Vagina (tissue), 2 donors: ENCODE measurements at regions not wholly inside any gene's neighbourhood (a gene's known extent, or its start where the extent isn't known, plus 50 kb on each side); places are given as distances from the start of the nearest gene placed in this dataset.

Experiments
- DNase-seq, 2 donors: peaks; one replicate each; pipeline ENCODE4 v3.0.0-alpha.2; 2017; ENCODE audit errors: extremely low spot score in 2 of 2
- H3K27ac ChIP-seq: fragments of 200-600 bp; sonication (generic); one replicate; pipeline ENCODE4 v1.5.1; 2019
- H3K27me3 ChIP-seq: fragments of 200-600 bp; sonication (generic); one replicate; pipeline ENCODE4 v1.5.1; 2019
- H3K36me3 ChIP-seq, 2 donors: fragments of 200-600 bp; sonication (generic); one replicate each; pipeline ENCODE4 v1.5.1; 2017 to 2019
- H3K4me1 ChIP-seq: fragments of 200-600 bp; sonication (generic); one replicate; pipeline ENCODE4 v1.5.1; 2019
- H3K4me3 ChIP-seq, 2 donors: fragments of 200-600 bp; sonication (generic); 1 replicate in 1 of 2; 2 replicates in 1 of 2; pipeline ENCODE4 v1.5.1; 2016 to 2019
- H3K9me3 ChIP-seq: fragments of 200-600 bp; sonication (generic); one replicate; pipeline ENCODE4 v1.5.1; 2019
- POLR2A ChIP-seq, 2 donors: fragments of 450-650 bp; IDR thresholded peaks; one replicate each; pipeline ENCODE4 v1.6.1; 2017; ENCODE audit warnings: antibody characterized with exemption in 2 of 2, mild to moderate bottlenecking in 2 of 2, moderate library complexity in 2 of 2
- POLR2AphosphoS5 ChIP-seq, 2 donors: sonication (generic); formaldehyde crosslinking; IDR thresholded peaks; one replicate each; pipeline ENCODE4 v1.9.0; 2017; ENCODE audit warnings: antibody characterized with exemption in 2 of 2, mild to moderate bottlenecking in 2 of 2, low read depth in 1 of 2; ENCODE audit not compliant: insufficient read depth in 1 of 2
- intact Hi-C: fragments of 100-400 bp; cut with DNase I; formaldehyde crosslinking; loops from one replicate; pipeline ENCODE4 v1.15.1; 2023
- TF ChIP-seq, protein P1 (sequence below), 3 experiments: fragments of 450-650 bp in 2 of 3; fragments of 200-600 bp in 1 of 3; sonication (generic) in 1 of 3; IDR thresholded peaks; one replicate each; pipeline ENCODE4 v1.5.1; 2017 to 2019; ENCODE audit warnings: antibody characterized with exemption in 3 of 3, mild to moderate bottlenecking in 2 of 3, moderate library complexity in 2 of 3

DNA sequence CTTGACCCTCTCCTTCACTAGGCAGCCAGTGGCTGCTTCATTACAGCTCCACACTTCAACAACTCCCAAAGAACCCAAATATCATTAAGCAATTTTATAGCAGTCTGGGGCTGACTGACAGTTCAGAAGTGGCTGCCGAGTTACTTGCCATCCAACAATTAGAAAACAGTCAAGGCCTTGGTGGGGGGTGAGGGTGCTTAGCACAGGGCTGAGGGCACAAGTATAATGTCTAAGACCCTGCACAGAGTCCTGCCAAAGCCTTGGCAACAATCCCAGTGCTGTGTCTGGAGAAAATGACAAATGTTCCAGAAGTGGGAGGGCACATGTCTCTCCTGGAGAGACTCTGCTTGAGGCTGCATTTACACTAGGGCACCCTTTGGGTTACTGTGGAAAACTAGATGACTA, 71.1 kb downstream of the CXCL12 start:
- Histone ChIP-seq H3K9me3 (no peaks in the 10 kb centered on the region), H3K4me3 (no peak overlapping the region), H3K27ac (no peak overlapping the region), H3K4me1 (peaks cover 31% of the 10 kb centered on the region), H3K36me3 (no peaks in the 10 kb centered on the region), H3K27me3 (no peaks in the 10 kb centered on the region)
- peak in 1 of 2 donors; percentile 64 for DNase-seq
- no peak for TF ChIP-seq POLR2AphosphoS5 (IDR thresholded peaks at IDR 0.05; ENCODE audit: insufficient read depth in 1 of 2, low read depth in 1 of 2)
- TF ChIP-seq POLR2A (IDR thresholded peaks at IDR 0.05): no peak
- TF ChIP-seq, protein P1, sequence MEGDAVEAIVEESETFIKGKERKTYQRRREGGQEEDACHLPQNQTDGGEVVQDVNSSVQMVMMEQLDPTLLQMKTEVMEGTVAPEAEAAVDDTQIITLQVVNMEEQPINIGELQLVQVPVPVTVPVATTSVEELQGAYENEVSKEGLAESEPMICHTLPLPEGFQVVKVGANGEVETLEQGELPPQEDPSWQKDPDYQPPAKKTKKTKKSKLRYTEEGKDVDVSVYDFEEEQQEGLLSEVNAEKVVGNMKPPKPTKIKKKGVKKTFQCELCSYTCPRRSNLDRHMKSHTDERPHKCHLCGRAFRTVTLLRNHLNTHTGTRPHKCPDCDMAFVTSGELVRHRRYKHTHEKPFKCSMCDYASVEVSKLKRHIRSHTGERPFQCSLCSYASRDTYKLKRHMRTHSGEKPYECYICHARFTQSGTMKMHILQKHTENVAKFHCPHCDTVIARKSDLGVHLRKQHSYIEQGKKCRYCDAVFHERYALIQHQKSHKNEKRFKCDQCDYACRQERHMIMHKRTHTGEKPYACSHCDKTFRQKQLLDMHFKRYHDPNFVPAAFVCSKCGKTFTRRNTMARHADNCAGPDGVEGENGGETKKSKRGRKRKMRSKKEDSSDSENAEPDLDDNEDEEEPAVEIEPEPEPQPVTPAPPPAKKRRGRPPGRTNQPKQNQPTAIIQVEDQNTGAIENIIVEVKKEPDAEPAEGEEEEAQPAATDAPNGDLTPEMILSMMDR (IDR thresholded peaks at IDR 0.05): no peak
- intact Hi-C loops: loop anchor here (5.0 kb wide), 2 partner anchors 69 to 631 kb away; no protein-coding TSS in a partner anchor

DNA sequence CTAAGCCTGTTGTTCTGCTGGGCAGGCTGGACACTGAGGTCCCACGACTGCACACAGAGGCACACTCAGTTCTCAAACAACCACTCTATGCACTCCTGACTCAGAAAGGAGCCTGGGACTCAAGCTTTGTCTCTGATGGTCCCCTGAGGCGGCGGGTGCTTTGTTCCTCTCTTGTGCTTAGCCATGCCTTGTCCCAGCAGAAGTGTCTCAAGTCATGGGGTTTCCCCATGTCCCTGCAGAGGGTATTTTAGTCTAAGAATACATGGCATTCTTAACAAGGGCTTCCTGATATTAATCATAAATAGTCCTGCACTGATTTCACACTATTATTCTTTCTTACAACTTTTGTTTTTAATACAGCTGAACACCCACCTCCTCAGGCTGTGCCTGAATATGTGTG, 72.5 kb downstream of the CXCL12 start:
- intact Hi-C loops: loop anchor here (5.0 kb wide), 2 partner anchors 70 to 630 kb away; no protein-coding TSS in a partner anchor
- Histone ChIP-seq H3K4me1 (peaks cover 31% of the 10 kb centered on the region), H3K27me3 (no peaks in the 10 kb centered on the region), H3K27ac (no peak overlapping the region), H3K36me3 (no peaks in the 10 kb centered on the region), H3K4me3 (no peak overlapping the region), H3K9me3 (no peaks in the 10 kb centered on the region)
- TF ChIP-seq POLR2A (IDR thresholded peaks at IDR 0.05): no peak
- no peak for TF ChIP-seq POLR2AphosphoS5 (IDR thresholded peaks at IDR 0.05; ENCODE audit: insufficient read depth in 1 of 2, low read depth in 1 of 2)
- TF ChIP-seq, protein P1 (IDR thresholded peaks at IDR 0.05): no peak
- DNase-seq: peak in 1 of 2 donors; percentile 79

- Histone ChIP-seq H3K27ac (peak overlapping the region; percentile 82), H3K4me1 (peaks cover 31% of the 10 kb centered on the region), H3K9me3 (no peaks in the 10 kb centered on the region), H3K27me3 (no peaks in the 10 kb centered on the region), H3K36me3 (no peaks in the 10 kb centered on the region), H3K4me3 (no peak overlapping the region)
- DNase-seq: no peak
- intact Hi-C loops: loop anchor here (5.0 kb wide), 2 partner anchors 71 to 629 kb away; no protein-coding TSS in a partner anchor
- TF ChIP-seq POLR2AphosphoS5 (IDR thresholded peaks at IDR 0.05; ENCODE audit: insufficient read depth in 1 of 2, low read depth in 1 of 2): no peak
- TF ChIP-seq, protein P1 (IDR thresholded peaks at IDR 0.05): no peak
- TF ChIP-seq POLR2A (IDR thresholded peaks at IDR 0.05): peak in 1 of 2 donors; percentile 5
These were observed 73.3 kb downstream of the CXCL12 start for GRCh38 chr10:44311563-44312051.

- peak; percentile 91 to 96 for DNase-seq
- peaks cover 31% of the 10 kb centered on the region for H3K4me1 ChIP-seq
- peak overlapping the region; percentile 21 to 39 for H3K4me3 ChIP-seq
- peak in 1 of 2 donors; percentile 76 for TF ChIP-seq POLR2AphosphoS5 (IDR thresholded peaks at IDR 0.05; ENCODE audit: insufficient read depth in 1 of 2, low read depth in 1 of 2)
- no peak for TF ChIP-seq POLR2A (IDR thresholded peaks at IDR 0.05)
- TF ChIP-seq, protein P1 (IDR thresholded peaks at IDR 0.05): peak; percentile 70 to 91 (median 77)
- no peaks in the 10 kb centered on the region for H3K9me3 ChIP-seq
- intact Hi-C loops: loop anchor here (5.0 kb wide), 2 partner anchors 71 to 629 kb away; no protein-coding TSS in a partner anchor
- H3K27ac ChIP-seq: peak overlapping the region; percentile 82
- no peaks in the 10 kb centered on the region for H3K27me3 ChIP-seq
- H3K36me3 ChIP-seq: no peaks in the 10 kb centered on the region
These were observed 73.9 kb downstream of the CXCL12 start for GRCh38 chr10:44310762-44311562.
